Vagina (tissue), 2 donors: ENCODE measurements at regions not wholly inside any gene's neighbourhood (a gene's known extent, or its start where the extent isn't known, plus 50 kb on each side); places are given as distances from the start of the nearest gene placed in this dataset.

Source experiments
- POLR2A ChIP-seq, 2 donors: fragments of 450-650 bp; IDR thresholded peaks; one replicate each; pipeline ENCODE4 v1.6.1; 2017; ENCODE audit warnings: antibody characterized with exemption in 2 of 2, mild to moderate bottlenecking in 2 of 2, moderate library complexity in 2 of 2
- POLR2AphosphoS5 ChIP-seq, 2 donors: sonication (generic); formaldehyde crosslinking; IDR thresholded peaks; one replicate each; pipeline ENCODE4 v1.9.0; 2017; ENCODE audit warnings: antibody characterized with exemption in 2 of 2, mild to moderate bottlenecking in 2 of 2, low read depth in 1 of 2; ENCODE audit not compliant: insufficient read depth in 1 of 2
- TF ChIP-seq, protein P1 (sequence below), 3 experiments: fragments of 450-650 bp in 2 of 3; fragments of 200-600 bp in 1 of 3; sonication (generic) in 1 of 3; IDR thresholded peaks; one replicate each; pipeline ENCODE4 v1.5.1; 2017 to 2019; ENCODE audit warnings: antibody characterized with exemption in 3 of 3, mild to moderate bottlenecking in 2 of 3, moderate library complexity in 2 of 3

DNA sequence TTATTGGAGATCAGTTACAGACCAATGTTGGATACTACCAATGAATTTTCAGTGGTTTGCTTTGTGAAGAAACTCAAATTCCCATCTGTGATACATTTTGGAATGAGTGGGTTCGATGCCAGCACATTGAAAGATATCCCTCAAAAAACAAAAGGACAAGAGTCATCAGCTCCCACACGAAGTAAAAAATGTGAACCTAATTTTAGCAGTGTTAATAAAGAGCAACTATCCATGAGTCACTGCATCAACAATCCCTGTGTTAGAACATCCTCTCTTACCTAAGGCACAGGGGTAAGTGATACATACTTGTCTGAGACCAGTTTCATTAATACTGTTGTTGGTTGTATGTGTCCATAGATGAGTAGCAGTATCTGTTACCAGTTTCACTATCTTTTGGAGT is 551.8 kb upstream of the SOX11 start:
- no peak for TF ChIP-seq POLR2AphosphoS5 (IDR thresholded peaks at IDR 0.05; ENCODE audit: insufficient read depth in 1 of 2, low read depth in 1 of 2)
- TF ChIP-seq, protein P1, sequence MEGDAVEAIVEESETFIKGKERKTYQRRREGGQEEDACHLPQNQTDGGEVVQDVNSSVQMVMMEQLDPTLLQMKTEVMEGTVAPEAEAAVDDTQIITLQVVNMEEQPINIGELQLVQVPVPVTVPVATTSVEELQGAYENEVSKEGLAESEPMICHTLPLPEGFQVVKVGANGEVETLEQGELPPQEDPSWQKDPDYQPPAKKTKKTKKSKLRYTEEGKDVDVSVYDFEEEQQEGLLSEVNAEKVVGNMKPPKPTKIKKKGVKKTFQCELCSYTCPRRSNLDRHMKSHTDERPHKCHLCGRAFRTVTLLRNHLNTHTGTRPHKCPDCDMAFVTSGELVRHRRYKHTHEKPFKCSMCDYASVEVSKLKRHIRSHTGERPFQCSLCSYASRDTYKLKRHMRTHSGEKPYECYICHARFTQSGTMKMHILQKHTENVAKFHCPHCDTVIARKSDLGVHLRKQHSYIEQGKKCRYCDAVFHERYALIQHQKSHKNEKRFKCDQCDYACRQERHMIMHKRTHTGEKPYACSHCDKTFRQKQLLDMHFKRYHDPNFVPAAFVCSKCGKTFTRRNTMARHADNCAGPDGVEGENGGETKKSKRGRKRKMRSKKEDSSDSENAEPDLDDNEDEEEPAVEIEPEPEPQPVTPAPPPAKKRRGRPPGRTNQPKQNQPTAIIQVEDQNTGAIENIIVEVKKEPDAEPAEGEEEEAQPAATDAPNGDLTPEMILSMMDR (IDR thresholded peaks at IDR 0.05), result no peak
- TF ChIP-seq POLR2A (IDR thresholded peaks at IDR 0.05), result no peak
